Spleen (tissue), 11 donors: ENCODE measurements at regions not wholly inside any gene's neighbourhood (a gene's known extent, or its start where the extent isn't known, plus 50 kb on each side); places are given as distances from the start of the nearest gene placed in this dataset.

Source experiments
- DNase-seq: peaks from one replicate; pipeline ENCODE4 v3.0.0-alpha.2; 2020
- H3K27ac ChIP-seq, 8 donors: fragments of 200-600 bp; sonication (generic) in 7 of 8; 1 replicate in 4 of 8; 2 replicates in 4 of 8; pipeline versions ENCODE4 v1.5.0 to v1.8.0; 2016 to 2021; ENCODE audit warnings: inconsistent platforms in 4 of 8, mild to moderate bottlenecking in 4 of 8, moderate library complexity in 1 of 8
- H3K27me3 ChIP-seq, 7 donors: fragments of 200-600 bp; sonication (generic) in 6 of 7; replicated peaks in 1 of 7; 1 replicate in 4 of 7; 2 replicates in 3 of 7; pipeline versions ENCODE4 v1.5.0 to v1.8.0; 2016 to 2021; ENCODE audit warnings: inconsistent platforms in 3 of 7, mild to moderate bottlenecking in 1 of 7
- H3K36me3 ChIP-seq, 6 donors: fragments of 200-600 bp; sonication (generic) in 5 of 6; 1 replicate in 4 of 6; 2 replicates in 2 of 6; pipeline versions ENCODE4 v1.5.0 to v1.8.0; 2016 to 2021; ENCODE audit warnings: inconsistent platforms in 2 of 6
- H3K4me1 ChIP-seq, 6 donors: fragments of 200-600 bp; sonication (generic) in 5 of 6; 1 replicate in 3 of 6; 2 replicates in 3 of 6; pipeline versions ENCODE4 v1.5.0 to v1.8.0; 2016 to 2021; ENCODE audit warnings: inconsistent platforms in 3 of 6
- H3K4me3 ChIP-seq, 8 donors: fragments of 200-600 bp; sonication (generic) in 7 of 8; 1 replicate in 4 of 8; 2 replicates in 4 of 8; pipeline versions ENCODE4 v1.5.0 to v1.8.0; 2016 to 2021; ENCODE audit warnings: inconsistent platforms in 4 of 8, mild to moderate bottlenecking in 4 of 8, moderate library complexity in 2 of 8
- H3K9me3 ChIP-seq, 8 donors: fragments of 200-600 bp; sonication (generic) in 7 of 8; 1 replicate in 4 of 8; 2 replicates in 4 of 8; pipeline versions ENCODE4 v1.5.0 to v1.8.0; 2016 to 2021; ENCODE audit warnings: inconsistent platforms in 4 of 8
- CTCF ChIP-seq, 11 experiments: fragments of 200-600 bp in 7 of 11; fragments of 450-650 bp in 4 of 11; sonication (generic) in 4 of 11; IDR thresholded peaks in 8 of 11; conservative IDR thresholded peaks in 3 of 11; 1 replicate in 7 of 11; 2 replicates in 4 of 11; pipeline versions ENCODE4 v1.4.0 to v1.8.0; 2016 to 2021; ENCODE audit warnings: antibody characterized with exemption in 11 of 11, inconsistent platforms in 4 of 11, mild to moderate bottlenecking in 1 of 11
- POLR2A ChIP-seq, 3 donors: fragments of 450-650 bp; IDR thresholded peaks; one replicate each; pipeline ENCODE4 v1.5.1; 2017; ENCODE audit warnings: antibody characterized with exemption in 3 of 3, mild to moderate bottlenecking in 1 of 3
- POLR2AphosphoS5 ChIP-seq, 3 donors: sonication (generic); formaldehyde crosslinking; IDR thresholded peaks; one replicate each; pipeline ENCODE4 v1.5.1; 2017; ENCODE audit warnings: antibody characterized with exemption in 3 of 3
- WGBS, 5 donors: extraction: QIAGEN DNeasy Blood & Tissue Kit in 3 of 5; methylation state at CpG; one replicate each; pipeline versions ENCODE4 v1.1.5 to v1.1.7; 2013 to 2018; 5-methylcytosine and 5-hydroxymethylcytosine counted together
- intact Hi-C: fragments of 100-400 bp; cut with DNase I; formaldehyde crosslinking; loops from one replicate; pipeline ENCODE4 v1.15.0; 2023; ENCODE audit warnings: low total_unique reads
- donor health status: healthy with polysubstance abuse.
- donor health status: DM: no; HTN: no; CAD: no; lungs with moderate emphysema.
- donor health status: DM: no; HTN: no; CAD: no.
- donor health status: Bipolar disorder and iron deficiency.
- donor health status: healthy.
- donor health status: DM: no; HTN: no; CAD: no.
- donor health status: DM: yes; HTN: yes; CAD: no.

GRCh38 chr9:31996331-31996730 lies 388.1 kb upstream of the ACO1 start:
- peak in 1 of 11 experiments; percentile 13 for TF ChIP-seq CTCF (IDR thresholded peaks at IDR 0.05 in 8 of 11, conservative IDR thresholded peaks at IDR 0.05 in 3 of 11)
- no peak for TF ChIP-seq POLR2AphosphoS5 (IDR thresholded peaks at IDR 0.05)
- WGBS, 5 donors, result 42 to 88% (median 62%) methylated on average over 1 of the region's 1 CpG
- Histone ChIP-seq H3K36me3 (no peaks in the 10 kb centered on the region), H3K4me1 (no peaks in the 10 kb centered on the region), H3K9me3 (peaks cover 0 to 40% (median 5%) of the 10 kb centered on the region in 8 donors), H3K27me3 (no peaks in the 10 kb centered on the region), H3K4me3 (no peak overlapping the region), H3K27ac (no peak overlapping the region)
- no peak for DNase-seq
- intact Hi-C loops, result no loop called here

- Histone ChIP-seq H3K4me1 (no peaks in the 10 kb centered on the region), H3K27ac (peak overlapping the region in 7 of 8 donors; percentile 42 to 65 (median 59)), H3K4me3 (peak overlapping the region in 2 of 8 donors; percentile 19 to 29), H3K36me3 (no peaks in the 10 kb centered on the region), H3K9me3 (peaks cover 0 to under 1% (median 0%) of the 10 kb centered on the region in 8 donors), H3K27me3 (no peaks in the 10 kb centered on the region)
- no peak for DNase-seq
- TF ChIP-seq POLR2A (IDR thresholded peaks at IDR 0.05), result no peak
- TF ChIP-seq POLR2AphosphoS5 (IDR thresholded peaks at IDR 0.05), result no peak
- TF ChIP-seq CTCF (IDR thresholded peaks at IDR 0.05 in 8 of 11, conservative IDR thresholded peaks at IDR 0.05 in 3 of 11), result no peak
- intact Hi-C loops, result no loop called here
- WGBS, 5 donors, result 68 to 84% (median 77%) methylated on average over 7 of the region's 7 CpGs
Observed at GRCh38 chr9:32004431-32005076, 379.9 kb upstream of the ACO1 start.

- H3K27me3 ChIP-seq, result no peaks in the 10 kb centered on the region
- H3K27ac ChIP-seq, result no peak overlapping the region
- TF ChIP-seq POLR2A (IDR thresholded peaks at IDR 0.05), result no peak
- TF ChIP-seq POLR2AphosphoS5 (IDR thresholded peaks at IDR 0.05), result no peak
- no peak for TF ChIP-seq CTCF (IDR thresholded peaks at IDR 0.05 in 8 of 11, conservative IDR thresholded peaks at IDR 0.05 in 3 of 11)
- no peaks in the 10 kb centered on the region for H3K4me1 ChIP-seq
- H3K36me3 ChIP-seq, result no peaks in the 10 kb centered on the region
- peaks cover 0 to 8% (median 0%) of the 10 kb centered on the region in 8 donors for H3K9me3 ChIP-seq
- DNase-seq, result no peak
- no peak overlapping the region for H3K4me3 ChIP-seq
- intact Hi-C loops, result no loop called here
- 74 to 88% (median 85%) methylated on average over 6 to 8 of the region's 8 CpGs for WGBS, 5 donors
Observed at GRCh38 chr9:32010322-32010721, 374.1 kb upstream of the ACO1 start.

GRCh38 chr9:32011049-32011448 lies 373.4 kb upstream of the ACO1 start:
- peaks cover 0 to 15% (median 3%) of the 10 kb centered on the region in 8 donors for H3K9me3 ChIP-seq

More at GRCh38 chr9:32011049-32011448, 373.4 kb upstream of the ACO1 start:
- intact Hi-C loops, result no loop called here
- DNase-seq, result no peak
- Histone ChIP-seq H3K4me1 (no peaks in the 10 kb centered on the region), H3K27me3 (no peaks in the 10 kb centered on the region), H3K36me3 (no peaks in the 10 kb centered on the region), H3K27ac (no peak overlapping the region), H3K4me3 (no peak overlapping the region)
- TF ChIP-seq CTCF (IDR thresholded peaks at IDR 0.05 in 8 of 11, conservative IDR thresholded peaks at IDR 0.05 in 3 of 11) (no peak), POLR2AphosphoS5 (IDR thresholded peaks at IDR 0.05) (no peak), POLR2A (IDR thresholded peaks at IDR 0.05) (no peak)
- 58 to 86% (median 70%) methylated on average over 2 of the region's 2 CpGs for WGBS, 5 donors
